IPS-NIHi7 (cell line): ENCODE measurements at regions not wholly inside any gene's neighbourhood (a gene's known extent, or its start where the extent isn't known, plus 50 kb on each side); places are given as distances from the start of the nearest gene placed in this dataset.
A peak's percentile ranks its signal among the peaks of the same experiment; 100 is the strongest.
"Not testable (repeated sequence)": the region's sequence is repeated elsewhere in the genome, so short reads cannot be mapped to it uniquely, and the experiment has no call there.

Experiments used
- DNase-seq: peaks from one replicate; pipeline ENCODE4 v3.0.0; 2012; ENCODE audit warnings: mixed read lengths; ENCODE audit errors: extremely low spot score

DNA sequence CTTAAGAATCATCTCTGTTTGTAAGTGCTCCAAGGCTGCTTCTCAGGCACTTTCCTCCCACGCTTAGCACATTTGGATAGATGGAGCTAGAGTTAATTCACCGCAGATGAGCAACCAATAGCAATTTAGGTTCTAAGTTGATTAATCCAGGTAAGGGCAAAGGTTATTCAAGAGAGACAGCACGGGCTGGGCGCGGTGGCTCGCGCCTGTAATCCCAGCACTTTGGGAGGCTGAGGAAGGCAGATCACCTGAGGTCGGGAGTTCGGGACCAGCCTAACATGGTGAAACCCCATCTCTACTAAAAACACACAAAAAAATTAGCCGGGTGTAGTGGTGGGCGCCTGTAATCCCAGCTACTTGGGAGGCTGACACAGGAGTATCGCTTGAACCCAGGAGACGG lies 54.5 kb upstream of the UNC13C start:
- not testable (repeated sequence) for DNase-seq

DNA sequence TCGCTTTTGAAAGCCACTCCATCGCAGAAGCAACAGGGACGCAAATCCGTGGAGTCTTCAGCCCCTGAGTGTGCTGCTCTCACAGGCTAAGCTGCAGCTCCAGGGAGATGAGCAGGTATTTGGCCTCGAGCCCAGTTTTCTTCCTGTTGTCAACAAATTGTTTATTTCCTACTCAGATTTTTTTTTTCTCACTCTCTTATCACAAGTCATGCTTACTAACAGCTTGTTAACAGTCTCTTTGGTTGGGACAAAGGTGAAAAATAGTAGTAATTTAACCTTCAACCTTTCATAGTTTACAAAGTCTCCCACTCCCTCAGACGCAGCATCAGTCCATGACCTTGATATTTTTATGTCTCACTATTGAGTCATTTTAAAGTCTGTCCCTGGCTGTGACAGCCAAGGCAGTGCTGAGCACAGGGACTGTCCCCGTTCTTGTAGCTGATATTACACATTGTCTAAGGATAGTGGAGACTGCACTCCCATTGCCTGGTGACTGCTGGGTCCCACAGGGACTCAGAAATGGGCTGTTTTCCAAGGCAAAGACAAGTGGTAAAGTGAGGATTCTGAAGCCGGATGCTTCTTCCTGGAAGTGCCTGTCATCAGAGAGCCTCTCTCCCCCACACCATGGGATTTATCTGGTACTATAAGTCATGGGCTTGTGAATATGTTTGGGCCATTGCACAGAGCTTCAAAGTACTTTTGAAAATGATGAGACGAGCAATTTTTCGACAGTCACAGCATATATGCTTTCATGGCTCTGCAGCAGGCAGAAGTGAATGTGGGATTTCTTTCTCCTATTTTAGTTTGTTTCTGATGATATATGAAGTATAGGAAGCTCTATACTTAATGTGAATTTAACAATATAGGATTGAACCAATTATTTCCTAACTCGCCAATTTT lies 59.8 kb upstream of the UNC13C start:
- DNase-seq: peak; percentile 34

DNA sequence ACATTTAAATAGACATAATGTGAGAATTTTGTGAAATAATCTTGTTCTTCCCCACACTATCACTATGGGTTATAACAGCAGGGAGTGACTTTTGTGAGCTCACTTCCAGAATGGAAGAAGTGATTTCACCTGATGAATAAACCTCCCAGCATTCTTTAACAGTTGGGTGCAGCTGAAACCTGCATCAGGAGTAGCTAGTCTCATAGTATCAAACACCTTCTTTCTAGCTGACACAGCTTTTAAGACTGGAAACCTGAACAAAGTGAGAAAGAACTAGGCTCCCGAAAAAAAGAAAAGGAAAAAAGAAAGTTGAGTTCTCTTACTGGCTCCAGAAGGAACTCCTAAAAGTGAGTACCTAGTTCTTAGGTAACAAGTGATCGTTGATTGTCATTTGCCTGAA lies 61.1 kb upstream of the UNC13C start:
- no peak for DNase-seq

DNA sequence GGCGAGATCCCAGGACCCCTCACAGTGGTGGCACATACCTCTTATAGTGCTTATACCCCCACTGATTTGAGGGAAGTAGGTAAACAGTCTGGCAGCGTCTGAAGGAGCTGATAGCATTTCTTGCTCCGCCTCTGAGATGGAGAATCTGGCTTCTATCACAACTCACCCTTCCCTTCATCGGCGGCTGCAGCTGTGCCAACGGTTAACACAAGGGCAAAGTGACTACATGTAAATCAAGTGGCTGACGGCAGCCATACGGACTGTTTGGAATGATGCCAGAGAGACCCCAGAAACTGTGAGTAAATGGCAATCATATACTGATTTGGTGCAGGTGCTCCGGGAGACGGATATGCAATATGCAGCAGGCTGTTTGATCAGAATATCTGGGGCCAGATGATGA lies 66.8 kb upstream of the UNC13C start:
- no peak for DNase-seq

DNA sequence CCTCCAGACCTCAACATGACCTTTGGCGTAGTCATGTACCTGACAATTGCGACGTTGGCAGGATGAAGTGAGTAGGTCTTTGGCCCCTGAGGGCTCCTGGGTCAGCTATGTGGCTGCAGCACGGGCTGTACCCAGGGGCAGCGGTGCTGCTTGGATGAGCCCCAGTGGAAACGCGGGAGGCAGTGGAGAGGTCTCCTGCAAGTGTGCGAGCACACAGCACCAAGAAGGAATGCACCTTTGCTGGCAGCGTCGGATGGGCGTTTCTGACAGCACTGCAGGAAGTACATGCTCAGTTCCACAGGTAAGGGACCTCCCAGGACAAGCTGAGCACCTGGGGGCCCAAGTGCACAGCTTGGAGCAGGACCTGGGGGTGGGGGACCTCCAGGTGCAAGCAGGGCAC lies 67.4 kb upstream of the UNC13C start:
- no peak for DNase-seq

DNA sequence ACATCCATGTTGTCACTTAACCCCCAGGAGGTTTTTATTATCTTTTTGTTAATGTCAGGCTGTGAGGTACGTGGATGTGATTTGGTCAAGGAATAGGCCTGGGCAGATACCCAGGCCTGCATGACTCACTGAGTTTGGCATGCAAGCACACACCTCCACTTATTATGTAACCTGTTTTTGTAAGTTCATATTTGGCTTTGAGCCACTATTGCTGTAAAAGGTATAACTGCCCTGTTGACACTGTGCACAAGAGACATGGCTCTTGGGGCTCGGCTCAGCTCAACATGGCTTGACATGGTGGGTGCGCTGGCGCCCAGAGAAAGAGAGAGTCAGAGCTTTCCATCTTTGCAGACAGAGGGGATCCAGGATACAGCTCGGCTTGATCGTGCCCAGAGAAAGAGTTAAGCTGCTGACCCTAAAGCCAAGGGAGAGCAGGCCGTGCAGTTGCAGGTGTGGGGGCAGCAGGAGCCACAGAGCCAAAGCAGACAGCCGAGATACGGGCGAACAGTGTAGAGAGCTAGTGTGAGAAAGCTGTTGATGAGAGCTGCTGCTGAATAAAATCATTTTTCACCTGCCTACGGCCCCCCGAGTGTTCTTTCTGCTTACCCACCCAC lies 67.9 kb upstream of the UNC13C start:
- no peak for DNase-seq

DNA sequence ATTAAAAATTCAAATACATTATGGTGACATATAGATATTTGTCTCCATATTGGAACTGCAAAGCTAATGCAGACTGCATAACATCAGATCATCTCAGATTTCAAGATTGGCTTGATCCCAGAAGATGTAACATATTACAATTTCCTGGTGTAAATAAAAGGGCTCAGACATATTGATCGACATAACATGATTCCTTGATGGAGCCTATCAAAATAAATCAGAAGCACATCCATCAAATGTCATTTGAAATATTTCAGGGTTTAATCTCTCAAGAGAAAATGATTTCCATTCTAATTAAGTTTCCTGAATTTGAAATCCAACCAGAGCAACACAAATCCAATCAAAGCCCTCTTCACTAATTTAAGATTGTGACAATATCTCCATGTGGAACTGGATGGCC lies 75.1 kb upstream of the UNC13C start:
- no peak for DNase-seq

GRCh38 chr15:53893468-53893867 lies 84.8 kb upstream of the UNC13C start:
- DNase-seq: not testable (repeated sequence)

DNA sequence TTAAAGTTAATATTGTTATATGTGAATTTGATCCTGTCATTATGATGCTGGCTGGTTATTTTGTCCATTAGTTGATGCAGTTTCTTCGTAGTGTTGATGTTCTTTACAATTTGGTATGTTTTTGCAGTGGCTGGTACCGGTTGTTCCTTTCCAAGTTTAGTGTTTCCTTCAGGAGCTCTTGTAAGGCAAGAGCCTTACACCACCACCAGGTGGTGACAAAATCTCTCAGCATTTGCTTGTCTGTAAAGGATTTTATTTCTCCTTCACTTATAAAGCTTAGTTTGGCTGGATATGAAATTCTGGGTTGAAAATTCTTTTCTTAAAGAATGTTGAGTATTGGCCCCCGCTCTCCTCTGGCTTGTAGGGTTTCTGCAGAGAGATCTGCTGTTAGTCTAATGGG lies 86.4 kb upstream of the UNC13C start:
- not testable (repeated sequence) for DNase-seq

GRCh38 chr15:53884441-53884840 lies 93.8 kb upstream of the UNC13C start:
- no peak for DNase-seq

DNA sequence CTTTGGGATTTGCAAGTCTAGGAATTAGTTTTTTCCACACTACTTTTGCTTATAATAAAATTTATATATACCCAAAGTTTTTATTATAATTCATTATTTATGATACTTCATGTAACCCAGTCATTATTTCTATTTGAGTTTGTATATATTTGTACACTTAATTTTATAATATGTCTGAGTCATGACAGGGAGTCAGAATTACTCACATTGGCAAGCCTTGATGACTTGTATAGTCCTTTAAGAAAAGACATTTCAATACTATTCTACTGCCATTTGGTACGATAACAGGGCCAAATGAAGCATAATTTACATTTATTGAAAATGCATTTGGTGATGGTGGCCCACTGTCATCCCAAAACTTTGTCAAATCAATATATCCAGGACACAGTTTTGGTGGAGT lies 95.9 kb upstream of the UNC13C start:
- DNase-seq: no peak

- DNase-seq: no peak
Measured at GRCh38 chr15:53880357-53880756, 97.9 kb upstream of the UNC13C start.

DNA sequence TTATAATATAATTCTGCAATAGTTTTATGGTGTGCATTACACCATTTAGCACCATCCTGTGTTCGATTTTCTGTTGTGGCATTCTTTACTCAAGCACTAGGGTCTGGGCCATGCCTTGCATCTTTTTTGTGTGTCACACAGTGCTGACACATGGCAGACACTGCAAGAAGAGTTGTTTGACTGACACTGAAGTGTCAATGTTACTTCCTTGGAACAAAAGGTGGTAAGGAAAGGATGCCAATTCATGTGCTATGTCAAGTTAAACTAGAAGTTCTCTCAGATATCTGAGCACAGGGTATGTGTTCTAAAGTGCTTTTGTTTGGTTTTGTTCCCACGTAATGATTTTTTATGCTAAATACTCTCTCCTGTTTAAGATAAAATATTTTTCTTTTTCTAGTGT lies 102.5 kb upstream of the UNC13C start:
- DNase-seq: no peak

- DNase-seq: no peak
Measured at GRCh38 chr15:53875139-53875538, 103.1 kb upstream of the UNC13C start.

- no peak for DNase-seq
Measured at GRCh38 chr15:53872410-53872809, 105.8 kb upstream of the UNC13C start.

- no peak for DNase-seq
Measured at GRCh38 chr15:53869806-53870073, 108.5 kb upstream of the UNC13C start.

- peak; percentile 20 for DNase-seq
Measured at GRCh38 chr15:53869044-53869805, 109.0 kb upstream of the UNC13C start.

DNA sequence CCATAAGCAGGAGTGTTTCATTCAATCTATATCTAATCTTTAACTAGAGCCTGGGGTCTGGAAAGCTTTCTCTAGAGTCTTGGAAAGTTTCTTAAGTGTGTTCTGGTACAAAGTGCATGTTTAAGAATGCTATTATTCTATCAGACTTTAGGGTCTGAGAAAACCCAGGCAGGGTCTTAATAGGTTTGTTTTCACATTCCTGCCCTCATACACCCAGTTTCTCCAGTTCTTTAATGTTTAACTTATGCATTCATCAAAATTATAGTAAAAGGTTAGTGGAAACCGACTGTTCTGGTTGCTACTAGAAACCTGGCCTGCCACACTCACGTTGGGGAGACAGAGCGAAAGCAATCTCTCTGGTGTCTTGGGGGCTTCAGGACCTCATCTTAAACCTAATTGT lies 102.9 kb upstream of the WDR72 start:
- DNase-seq: no peak

- DNase-seq: no peak
Measured at GRCh38 chr15:53861792-53862191, 102.3 kb upstream of the WDR72 start.

DNA sequence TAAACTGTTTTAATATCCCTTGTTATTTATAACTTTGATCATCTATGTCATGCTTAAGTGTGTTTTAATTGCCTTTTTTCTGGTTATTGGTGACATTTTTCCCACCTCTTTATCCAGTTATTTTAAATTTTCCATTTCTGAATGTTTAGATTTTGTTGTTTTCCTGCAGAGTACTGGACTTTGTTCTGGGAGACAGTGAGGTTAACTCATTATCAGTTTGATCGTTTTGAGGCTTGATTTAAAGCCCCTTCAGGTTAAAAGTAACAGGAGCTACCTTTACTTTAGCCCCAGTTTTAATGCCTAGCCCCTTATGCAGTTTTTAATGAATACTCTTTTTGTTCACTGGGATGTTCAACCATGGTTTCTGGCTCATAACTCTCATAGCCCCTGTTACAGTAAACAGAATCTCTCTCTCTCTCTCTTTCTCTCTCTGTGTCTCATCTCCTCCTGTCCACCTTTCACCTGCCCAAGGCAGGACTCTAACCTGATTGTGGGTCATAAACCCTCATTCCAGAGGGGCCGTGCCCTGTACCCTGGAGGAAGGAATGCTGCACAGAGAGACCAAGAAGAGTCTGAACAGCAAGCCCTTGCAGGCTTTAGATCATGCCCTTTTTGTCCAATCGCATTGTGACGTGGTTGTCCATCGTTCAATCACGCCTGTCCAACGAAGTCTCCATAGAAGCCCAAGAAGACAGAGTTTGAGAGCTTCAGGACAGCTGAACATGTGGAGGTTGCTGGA lies 91.8 kb upstream of the WDR72 start:
- DNase-seq: no peak

DNA sequence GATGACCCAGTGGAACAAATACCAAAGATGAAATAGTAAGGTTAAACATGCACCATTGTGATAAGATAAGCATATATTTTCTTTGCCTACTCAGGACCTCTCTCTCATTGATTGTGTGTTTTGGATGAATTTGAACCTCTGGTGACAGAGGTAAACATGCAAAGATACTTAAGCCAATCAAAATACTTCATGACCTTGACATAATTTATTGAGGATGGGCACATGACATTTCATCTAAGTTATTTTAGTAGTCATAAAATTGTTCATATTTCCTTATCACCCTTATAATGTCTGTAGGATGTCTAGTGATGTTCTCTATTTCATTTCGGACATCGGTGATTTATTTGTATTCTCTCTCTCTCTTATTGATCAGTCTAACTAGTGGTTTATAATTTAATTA lies 88.3 kb upstream of the WDR72 start:
- no peak for DNase-seq

DNA sequence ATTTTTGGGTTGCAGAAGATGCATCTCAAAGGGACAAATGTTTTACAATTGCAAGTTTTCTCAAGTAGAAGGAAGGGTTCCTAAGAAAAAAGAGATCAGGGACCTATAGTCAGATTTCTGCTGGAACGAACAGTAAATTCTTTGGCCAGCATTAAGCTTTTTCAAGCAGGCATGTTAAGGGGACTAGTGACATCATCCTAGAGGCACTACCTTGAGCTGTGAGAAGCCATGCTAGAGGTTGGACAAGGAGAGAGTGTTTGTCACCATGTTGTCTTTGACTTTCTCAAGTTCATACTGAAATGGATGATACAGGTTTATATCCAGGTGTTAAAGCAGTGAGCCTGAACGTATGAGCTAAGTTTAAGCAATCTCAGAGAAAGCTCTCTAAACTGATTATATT lies 85.2 kb upstream of the WDR72 start:
- no peak for DNase-seq
